Spleen (tissue), 11 donors: ENCODE measurements at regions not wholly inside any gene's neighbourhood (a gene's known extent, or its start where the extent isn't known, plus 50 kb on each side); places are given as distances from the start of the nearest gene placed in this dataset.

Experiments
- DNase-seq: peaks from one replicate; pipeline ENCODE4 v3.0.0-alpha.2; 2020
- H3K27ac ChIP-seq, 8 donors: fragments of 200-600 bp; sonication (generic) in 7 of 8; 1 replicate in 4 of 8; 2 replicates in 4 of 8; pipeline versions ENCODE4 v1.5.0 to v1.8.0; 2016 to 2021; ENCODE audit warnings: inconsistent platforms in 4 of 8, mild to moderate bottlenecking in 4 of 8, moderate library complexity in 1 of 8
- H3K27me3 ChIP-seq, 7 donors: fragments of 200-600 bp; sonication (generic) in 6 of 7; replicated peaks in 1 of 7; 1 replicate in 4 of 7; 2 replicates in 3 of 7; pipeline versions ENCODE4 v1.5.0 to v1.8.0; 2016 to 2021; ENCODE audit warnings: inconsistent platforms in 3 of 7, mild to moderate bottlenecking in 1 of 7
- H3K36me3 ChIP-seq, 6 donors: fragments of 200-600 bp; sonication (generic) in 5 of 6; 1 replicate in 4 of 6; 2 replicates in 2 of 6; pipeline versions ENCODE4 v1.5.0 to v1.8.0; 2016 to 2021; ENCODE audit warnings: inconsistent platforms in 2 of 6
- H3K4me1 ChIP-seq, 6 donors: fragments of 200-600 bp; sonication (generic) in 5 of 6; 1 replicate in 3 of 6; 2 replicates in 3 of 6; pipeline versions ENCODE4 v1.5.0 to v1.8.0; 2016 to 2021; ENCODE audit warnings: inconsistent platforms in 3 of 6
- H3K4me3 ChIP-seq, 8 donors: fragments of 200-600 bp; sonication (generic) in 7 of 8; 1 replicate in 4 of 8; 2 replicates in 4 of 8; pipeline versions ENCODE4 v1.5.0 to v1.8.0; 2016 to 2021; ENCODE audit warnings: inconsistent platforms in 4 of 8, mild to moderate bottlenecking in 4 of 8, moderate library complexity in 2 of 8
- H3K9me3 ChIP-seq, 8 donors: fragments of 200-600 bp; sonication (generic) in 7 of 8; 1 replicate in 4 of 8; 2 replicates in 4 of 8; pipeline versions ENCODE4 v1.5.0 to v1.8.0; 2016 to 2021; ENCODE audit warnings: inconsistent platforms in 4 of 8
- POLR2A ChIP-seq, 3 donors: fragments of 450-650 bp; IDR thresholded peaks; one replicate each; pipeline ENCODE4 v1.5.1; 2017; ENCODE audit warnings: antibody characterized with exemption in 3 of 3, mild to moderate bottlenecking in 1 of 3
- POLR2AphosphoS5 ChIP-seq, 3 donors: sonication (generic); formaldehyde crosslinking; IDR thresholded peaks; one replicate each; pipeline ENCODE4 v1.5.1; 2017; ENCODE audit warnings: antibody characterized with exemption in 3 of 3
- WGBS, 5 donors: extraction: QIAGEN DNeasy Blood & Tissue Kit in 3 of 5; methylation state at CpG; one replicate each; pipeline versions ENCODE4 v1.1.5 to v1.1.7; 2013 to 2018; 5-methylcytosine and 5-hydroxymethylcytosine counted together
- intact Hi-C: fragments of 100-400 bp; cut with DNase I; formaldehyde crosslinking; loops from one replicate; pipeline ENCODE4 v1.15.0; 2023; ENCODE audit warnings: low total_unique reads
- TF ChIP-seq, protein P1 (sequence below), 11 experiments: fragments of 200-600 bp in 7 of 11; fragments of 450-650 bp in 4 of 11; sonication (generic) in 4 of 11; IDR thresholded peaks in 8 of 11; conservative IDR thresholded peaks in 3 of 11; 1 replicate in 7 of 11; 2 replicates in 4 of 11; pipeline versions ENCODE4 v1.4.0 to v1.8.0; 2016 to 2021; ENCODE audit warnings: antibody characterized with exemption in 11 of 11, inconsistent platforms in 4 of 11, mild to moderate bottlenecking in 1 of 11
- donor health status: healthy with polysubstance abuse.
- donor health status: DM: no; HTN: no; CAD: no; lungs with moderate emphysema.
- donor health status: DM: no; HTN: no; CAD: no.
- donor health status: Bipolar disorder and iron deficiency.
- donor health status: healthy.
- donor health status: DM: no; HTN: no; CAD: no.
- donor health status: DM: yes; HTN: yes; CAD: no.

DNA sequence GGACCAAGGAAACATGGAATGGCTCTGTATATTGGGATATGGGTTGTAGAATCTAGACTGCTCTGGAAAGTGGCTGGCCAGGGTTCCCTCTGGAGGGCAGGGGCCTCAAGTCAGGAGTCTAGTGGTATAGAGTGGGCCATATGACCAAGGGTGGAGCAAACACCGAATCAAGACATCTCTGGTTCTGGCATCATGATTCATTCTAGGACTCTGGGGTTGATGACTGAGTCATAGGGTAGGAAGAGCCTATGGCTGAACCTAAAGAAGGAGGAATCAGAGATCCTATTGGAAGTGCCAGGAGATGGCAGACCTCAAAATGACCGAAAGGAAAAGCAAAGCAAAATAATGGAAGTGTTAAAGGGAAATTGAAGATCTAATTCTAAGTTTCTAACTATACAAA, 356.4 kb upstream of the PRICKLE1 start:
- DNase-seq: no peak
- Histone ChIP-seq H3K9me3 (peaks cover 0 to 34% (median 30%) of the 10 kb centered on the region in 8 donors), H3K4me1 (no peaks in the 10 kb centered on the region), H3K36me3 (no peaks in the 10 kb centered on the region), H3K27me3 (no peaks in the 10 kb centered on the region), H3K27ac (no peak overlapping the region), H3K4me3 (no peak overlapping the region)
- intact Hi-C loops: no loop called here
- 72 to 87% (median 74%) methylated on average over 2 of the region's 2 CpGs for WGBS, 5 donors
- TF ChIP-seq POLR2A (IDR thresholded peaks at IDR 0.05) (no peak), POLR2AphosphoS5 (IDR thresholded peaks at IDR 0.05) (no peak)
- TF ChIP-seq, protein P1, sequence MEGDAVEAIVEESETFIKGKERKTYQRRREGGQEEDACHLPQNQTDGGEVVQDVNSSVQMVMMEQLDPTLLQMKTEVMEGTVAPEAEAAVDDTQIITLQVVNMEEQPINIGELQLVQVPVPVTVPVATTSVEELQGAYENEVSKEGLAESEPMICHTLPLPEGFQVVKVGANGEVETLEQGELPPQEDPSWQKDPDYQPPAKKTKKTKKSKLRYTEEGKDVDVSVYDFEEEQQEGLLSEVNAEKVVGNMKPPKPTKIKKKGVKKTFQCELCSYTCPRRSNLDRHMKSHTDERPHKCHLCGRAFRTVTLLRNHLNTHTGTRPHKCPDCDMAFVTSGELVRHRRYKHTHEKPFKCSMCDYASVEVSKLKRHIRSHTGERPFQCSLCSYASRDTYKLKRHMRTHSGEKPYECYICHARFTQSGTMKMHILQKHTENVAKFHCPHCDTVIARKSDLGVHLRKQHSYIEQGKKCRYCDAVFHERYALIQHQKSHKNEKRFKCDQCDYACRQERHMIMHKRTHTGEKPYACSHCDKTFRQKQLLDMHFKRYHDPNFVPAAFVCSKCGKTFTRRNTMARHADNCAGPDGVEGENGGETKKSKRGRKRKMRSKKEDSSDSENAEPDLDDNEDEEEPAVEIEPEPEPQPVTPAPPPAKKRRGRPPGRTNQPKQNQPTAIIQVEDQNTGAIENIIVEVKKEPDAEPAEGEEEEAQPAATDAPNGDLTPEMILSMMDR (IDR thresholded peaks at IDR 0.05 in 8 of 11, conservative IDR thresholded peaks at IDR 0.05 in 3 of 11): no peak

DNA sequence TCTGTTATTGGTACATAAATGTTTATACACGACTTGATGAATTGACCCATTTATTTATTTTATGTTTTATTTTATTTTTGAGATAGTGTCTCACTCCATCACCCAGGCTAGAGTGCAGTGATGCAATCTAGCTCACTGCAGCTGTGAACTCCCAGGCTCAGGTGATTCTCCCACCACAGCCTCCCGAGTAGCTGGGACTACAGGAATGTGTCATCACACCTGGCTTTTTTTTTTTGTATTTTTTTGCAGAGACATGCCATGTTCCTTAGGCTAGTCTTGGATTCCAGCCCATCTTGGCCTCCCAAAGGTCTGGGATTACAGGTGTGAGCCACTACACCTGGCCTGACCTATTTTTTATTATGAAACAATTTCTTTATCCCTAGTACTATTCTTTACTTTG, 355.0 kb upstream of the PRICKLE1 start:
- H3K9me3 ChIP-seq: peaks cover 0 to 47% (median 40%) of the 10 kb centered on the region in 8 donors
- H3K27ac ChIP-seq: no peak overlapping the region
- TF ChIP-seq, protein P1 (IDR thresholded peaks at IDR 0.05 in 8 of 11, conservative IDR thresholded peaks at IDR 0.05 in 3 of 11): no peak
- TF ChIP-seq POLR2A (IDR thresholded peaks at IDR 0.05) (no peak), POLR2AphosphoS5 (IDR thresholded peaks at IDR 0.05) (no peak)
- no peak for DNase-seq
- H3K4me1 ChIP-seq: no peaks in the 10 kb centered on the region
- intact Hi-C loops: no loop called here
- no peaks in the 10 kb centered on the region for H3K36me3 ChIP-seq
- no peaks in the 10 kb centered on the region for H3K27me3 ChIP-seq
- 70 to 88% (median 74%) methylated on average over 2 of the region's 2 CpGs for WGBS, 5 donors
- no peak overlapping the region for H3K4me3 ChIP-seq

DNA sequence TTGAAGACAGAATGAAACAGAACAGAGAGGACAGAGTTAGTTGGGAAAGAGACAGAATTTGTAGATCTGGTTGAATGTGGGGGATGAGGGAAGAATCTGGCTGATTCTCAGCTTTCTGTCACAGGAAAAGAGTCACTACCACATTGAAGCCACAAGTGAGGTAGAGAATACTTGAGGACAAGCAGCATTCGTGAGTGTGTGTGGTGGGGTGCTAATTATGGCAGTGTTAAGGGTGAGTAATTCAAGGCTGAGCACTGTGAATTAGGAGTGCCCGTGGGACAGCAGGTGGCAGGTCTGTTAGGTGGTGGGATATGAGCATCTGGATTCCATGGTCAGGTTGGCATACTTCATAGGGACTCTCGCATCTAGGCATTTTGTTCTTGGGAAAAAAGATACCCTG, 347.4 kb upstream of the PRICKLE1 start:
- Histone ChIP-seq H3K9me3 (peaks cover 0 to 39% (median 30%) of the 10 kb centered on the region in 8 donors), H3K27me3 (no peaks in the 10 kb centered on the region)

DNA sequence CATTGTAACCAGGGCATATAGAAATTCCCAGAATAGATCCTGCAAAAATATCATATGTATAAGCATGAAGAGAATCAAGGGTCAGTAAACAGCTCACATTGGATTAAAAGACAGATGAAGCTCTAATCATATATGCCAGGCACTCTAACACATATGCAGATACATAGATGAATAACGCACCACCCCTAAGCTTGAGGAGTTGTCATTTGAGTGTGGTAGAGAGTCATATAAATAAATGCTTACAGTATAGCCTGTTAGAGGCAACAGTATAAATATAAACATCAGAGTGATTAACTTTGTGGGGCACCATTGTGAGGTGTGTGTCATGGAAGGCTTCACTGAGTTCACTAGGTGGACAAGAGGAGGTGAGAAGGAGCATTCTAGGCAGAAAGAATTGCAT, 346.7 kb upstream of the PRICKLE1 start:
- Histone ChIP-seq H3K36me3 (no peaks in the 10 kb centered on the region), H3K27me3 (no peaks in the 10 kb centered on the region), H3K4me3 (no peak overlapping the region), H3K4me1 (no peaks in the 10 kb centered on the region), H3K27ac (no peak overlapping the region), H3K9me3 (peaks cover 0 to 32% (median 22%) of the 10 kb centered on the region in 8 donors)
- TF ChIP-seq POLR2A (IDR thresholded peaks at IDR 0.05) (no peak), POLR2AphosphoS5 (IDR thresholded peaks at IDR 0.05) (no peak)
- TF ChIP-seq, protein P1 (IDR thresholded peaks at IDR 0.05 in 8 of 11, conservative IDR thresholded peaks at IDR 0.05 in 3 of 11): no peak
- intact Hi-C loops: no loop called here
- whole genome bisulfite sequencing, 5 donors: 86 to 93% (median 89%) methylated on average over 1 of the region's 1 CpG
- no peak for DNase-seq

More for the DNA sequence above, 347.4 kb upstream of the PRICKLE1 start:
- no peak overlapping the region for H3K27ac ChIP-seq
- H3K36me3 ChIP-seq: no peaks in the 10 kb centered on the region
- H3K4me1 ChIP-seq: no peaks in the 10 kb centered on the region
- no peak for TF ChIP-seq POLR2AphosphoS5 (IDR thresholded peaks at IDR 0.05)
- TF ChIP-seq, protein P1 (IDR thresholded peaks at IDR 0.05 in 8 of 11, conservative IDR thresholded peaks at IDR 0.05 in 3 of 11): no peak
- no peak for TF ChIP-seq POLR2A (IDR thresholded peaks at IDR 0.05)
- no peak for DNase-seq
- intact Hi-C loops: no loop called here
- no peak overlapping the region for H3K4me3 ChIP-seq
- 60 to 69% (median 65%) methylated on average over 3 of the region's 3 CpGs for WGBS, 5 donors
